C1 segment of cervical spinal cord (tissue), 14 donors: ENCODE measurements at regions not wholly inside any gene's neighbourhood (a gene's known extent, or its start where the extent isn't known, plus 50 kb on each side); places are given as distances from the start of the nearest gene placed in this dataset.

ENCODE experiments used
- DNase-seq, 14 donors: peaks; one replicate each; lab custom pipeline; 2025; lab: John Stamatoyannopoulos, UW

GRCh38 chr1:229199261-229200243, 71.4 kb upstream of the RAB4A start:
- no peak for DNase-seq

GRCh38 chr1:229203030-229203751, 67.7 kb upstream of the RAB4A start:
- DNase-seq = no peak

GRCh38 chr1:229203991-229204632, 66.8 kb upstream of the RAB4A start:
- DNase-seq = no peak

- DNase-seq = no peak
These were observed 65.8 kb upstream of the RAB4A start for GRCh38 chr1:229204921-229205777.

GRCh38 chr1:229205854-229206253, 65.1 kb upstream of the RAB4A start:
- DNase-seq = no peak

GRCh38 chr1:229207916-229208315, 63.0 kb upstream of the RAB4A start:
- DNase-seq = no peak

GRCh38 chr1:229208481-229208880, 62.4 kb upstream of the RAB4A start:
- no peak for DNase-seq

- DNase-seq = no peak
These were observed 61.5 kb upstream of the RAB4A start for GRCh38 chr1:229209386-229209785.

GRCh38 chr1:229209816-229210215, 61.1 kb upstream of the RAB4A start:
- DNase-seq = no peak

GRCh38 chr1:229210844-229211243, 60.1 kb upstream of the RAB4A start:
- DNase-seq = no peak

GRCh38 chr1:229213797-229214196, 57.1 kb upstream of the RAB4A start:
- no peak for DNase-seq

- DNase-seq = no peak
These were observed 53.2 kb upstream of the RAB4A start for GRCh38 chr1:229217716-229218115.

GRCh38 chr1:229218612-229219025, 52.3 kb upstream of the RAB4A start:
- DNase-seq = no peak

GRCh38 chr1:229220163-229220846, 50.6 kb upstream of the RAB4A start:
- DNase-seq = no peak

- no peak for DNase-seq
These were observed 49.5 kb upstream of the RAB4A start for GRCh38 chr1:229221106-229222019.
